NOMO-1 treated with dmso at 0.1 percent for 144 hours (cell line): ENCODE measurements at regions not wholly inside any gene's neighbourhood (a gene's known extent, or its start where the extent isn't known, plus 50 kb on each side); places are given as distances from the start of the nearest gene placed in this dataset.
"Not testable (repeated sequence)": the region's sequence is repeated elsewhere in the genome, so short reads cannot be mapped to it uniquely, and the experiment has no call there.

Experiments
- DNase-seq: peaks from one replicate; lab custom pipeline; 2025; ENCODE audit not compliant: unreplicated experiment; lab: John Stamatoyannopoulos, UW

GRCh38 chr5:135100431-135100830 is 66.4 kb upstream of the PITX1 start:
- DNase-seq: no peak

DNA sequence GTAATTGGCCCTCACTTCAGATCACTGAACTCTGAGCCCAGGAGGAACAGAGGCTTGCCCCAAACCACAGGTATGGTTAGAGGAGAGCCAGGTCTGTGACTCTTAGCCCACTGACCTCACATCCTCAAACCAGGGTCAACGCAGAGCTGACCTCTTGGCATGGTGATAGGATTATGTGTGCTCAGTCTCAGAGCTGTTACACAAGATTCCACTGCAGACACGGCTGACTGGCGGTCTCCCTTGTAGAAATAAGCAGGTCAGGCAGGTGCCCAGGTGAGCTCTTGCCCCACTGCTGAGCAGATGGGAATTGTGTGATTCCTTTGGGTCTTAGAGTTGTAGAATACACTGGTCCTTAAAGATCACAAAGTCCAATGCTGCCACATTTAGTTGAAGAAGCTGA is 66.0 kb upstream of the PITX1 start:
- DNase-seq: no peak

GRCh38 chr5:135097390-135097789 is 63.4 kb upstream of the PITX1 start:
- no peak for DNase-seq

DNA sequence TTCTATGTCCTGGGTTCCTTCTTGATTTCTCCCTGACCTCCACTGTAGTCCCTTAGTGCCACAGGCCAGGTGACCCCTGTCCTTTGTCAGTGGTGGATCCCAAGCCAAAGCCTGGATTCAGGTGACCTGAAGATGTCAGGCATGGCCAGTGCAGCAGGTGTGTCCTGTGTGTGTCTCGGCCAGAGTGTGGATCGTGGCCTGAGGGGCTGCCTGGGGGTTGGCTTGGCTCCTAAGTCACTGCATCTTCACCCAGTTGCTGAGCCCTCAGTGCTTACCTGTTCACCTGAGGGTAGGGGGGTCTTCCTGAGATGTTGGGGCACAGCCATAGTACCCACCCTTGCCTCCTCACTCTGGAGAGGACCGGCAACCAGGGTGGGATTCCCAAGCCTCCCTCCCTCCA is 61.8 kb upstream of the PITX1 start:
- no peak for DNase-seq

GRCh38 chr5:135095052-135095715 is 61.2 kb upstream of the PITX1 start:
- DNase-seq: no peak

DNA sequence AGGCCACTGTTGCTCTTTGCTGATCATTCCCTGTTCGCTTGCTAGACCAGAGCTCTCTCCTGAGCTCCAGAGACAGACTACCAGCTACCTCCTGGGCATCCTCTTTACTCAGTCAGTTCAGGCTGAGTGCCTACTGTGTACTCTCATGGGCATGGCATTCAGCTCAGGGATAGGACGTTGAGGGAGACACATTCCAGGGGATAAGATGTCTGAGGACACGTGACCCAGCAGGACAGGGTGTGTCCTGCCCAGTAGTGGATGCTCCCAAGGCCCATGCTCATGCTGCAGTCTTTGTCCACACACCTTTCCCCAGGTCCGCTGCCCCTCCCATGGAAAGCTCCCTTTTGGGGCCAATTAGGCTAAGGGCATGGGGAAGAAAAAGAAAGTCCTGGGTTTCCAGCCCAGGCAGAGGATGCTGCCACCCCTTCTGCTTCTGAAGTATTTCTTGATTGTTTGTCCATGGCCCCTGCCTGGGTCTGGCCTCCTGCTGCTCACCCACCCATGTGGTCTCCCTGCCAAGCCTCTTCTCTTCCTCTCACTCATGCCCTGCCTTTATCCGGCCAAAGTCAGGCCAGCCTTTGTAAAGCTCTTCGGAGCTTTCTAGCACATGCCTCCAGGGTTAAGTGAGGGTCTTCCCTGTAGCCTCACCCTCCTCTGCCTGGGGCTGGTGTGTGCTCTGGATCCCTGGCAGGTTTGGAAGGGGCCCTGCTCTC is 60.5 kb upstream of the PITX1 start:
- no peak for DNase-seq

GRCh38 chr5:135093483-135093882 is 59.5 kb upstream of the PITX1 start:
- DNase-seq: not testable (repeated sequence)

DNA sequence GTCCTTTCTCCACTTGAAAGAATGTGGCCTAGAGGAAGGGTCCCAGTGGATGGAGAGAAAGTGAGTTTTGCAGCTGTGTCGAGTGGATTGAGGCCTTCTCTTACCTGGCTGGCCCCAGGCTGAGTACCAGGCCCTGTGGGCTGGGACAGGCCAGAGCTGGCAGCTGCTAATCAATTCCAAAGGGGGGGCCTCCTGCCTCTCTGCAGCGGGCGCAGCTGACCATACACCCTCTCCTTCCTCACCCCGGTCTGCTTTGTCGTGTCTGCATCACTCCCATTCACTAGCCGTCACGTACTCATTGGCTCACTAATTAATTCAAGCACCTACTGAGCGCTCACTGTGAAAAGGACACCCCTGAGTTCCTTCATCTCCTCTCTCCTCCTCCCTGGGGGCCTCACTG is 58.4 kb upstream of the PITX1 start:
- DNase-seq: no peak

DNA sequence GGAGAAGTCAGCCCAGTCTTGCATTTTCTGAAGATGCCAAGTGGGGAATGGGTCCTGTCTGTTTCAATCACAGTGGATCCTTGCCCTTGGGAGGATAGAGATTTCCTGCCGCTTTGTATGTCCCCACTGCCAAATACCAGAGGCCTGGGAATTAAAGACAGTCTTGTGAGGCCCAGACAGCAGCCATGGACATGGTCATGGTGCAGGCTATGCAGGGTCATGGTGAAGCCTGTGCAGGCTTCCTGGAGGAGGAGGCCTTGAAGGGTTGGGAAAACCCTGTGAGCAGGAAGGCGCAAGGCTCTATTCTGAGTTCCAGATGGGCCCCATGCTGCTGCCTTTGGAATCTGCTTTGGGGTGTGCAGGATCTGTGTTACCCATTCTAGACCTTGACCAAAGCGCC is 57.3 kb upstream of the PITX1 start:
- DNase-seq: no peak

GRCh38 chr5:135089912-135090311 is 55.9 kb upstream of the PITX1 start:
- no peak for DNase-seq

GRCh38 chr5:135088911-135089310 is 54.9 kb upstream of the PITX1 start:
- no peak for DNase-seq

GRCh38 chr5:135087950-135088349 is 53.9 kb upstream of the PITX1 start:
- DNase-seq: no peak

DNA sequence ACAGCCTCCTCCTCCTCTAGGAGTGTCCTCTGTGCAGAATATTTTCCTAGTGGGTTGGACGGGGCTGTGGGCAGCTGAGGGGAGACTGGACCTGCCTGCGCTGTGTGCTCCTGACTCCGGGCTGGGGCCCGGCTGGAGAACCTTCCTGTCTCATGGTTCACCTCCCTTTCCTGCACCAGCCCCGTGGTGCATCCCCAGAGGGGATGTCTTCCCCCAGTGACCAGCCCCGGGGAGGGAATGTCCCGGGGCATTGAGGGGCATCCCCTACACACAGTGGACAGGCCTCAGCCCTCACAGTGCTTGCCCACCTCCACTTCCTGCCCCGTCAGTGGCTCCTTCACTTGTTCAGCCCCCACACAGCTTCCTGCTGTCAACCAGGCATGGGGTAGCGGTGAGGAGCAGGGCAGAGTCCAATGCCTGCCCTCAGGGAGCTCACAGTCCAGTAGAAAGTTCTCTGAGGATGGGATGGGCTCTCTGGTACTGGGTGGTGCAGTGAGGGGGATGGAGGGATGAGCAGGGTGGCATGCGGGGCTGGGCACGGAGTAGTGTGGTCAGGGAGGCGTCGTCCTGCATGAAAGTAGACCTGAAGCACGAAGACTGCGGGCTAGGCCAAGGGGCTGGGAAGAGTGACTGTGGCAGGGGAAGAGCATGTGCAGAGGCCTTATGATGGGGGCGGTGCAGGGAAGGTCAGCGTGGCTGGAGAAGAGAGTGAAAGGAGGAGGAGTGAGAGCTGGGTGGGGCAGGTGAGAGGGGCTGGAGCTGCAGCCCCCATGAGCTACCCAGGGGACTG is 52.1 kb upstream of the PITX1 start:
- no peak for DNase-seq

DNA sequence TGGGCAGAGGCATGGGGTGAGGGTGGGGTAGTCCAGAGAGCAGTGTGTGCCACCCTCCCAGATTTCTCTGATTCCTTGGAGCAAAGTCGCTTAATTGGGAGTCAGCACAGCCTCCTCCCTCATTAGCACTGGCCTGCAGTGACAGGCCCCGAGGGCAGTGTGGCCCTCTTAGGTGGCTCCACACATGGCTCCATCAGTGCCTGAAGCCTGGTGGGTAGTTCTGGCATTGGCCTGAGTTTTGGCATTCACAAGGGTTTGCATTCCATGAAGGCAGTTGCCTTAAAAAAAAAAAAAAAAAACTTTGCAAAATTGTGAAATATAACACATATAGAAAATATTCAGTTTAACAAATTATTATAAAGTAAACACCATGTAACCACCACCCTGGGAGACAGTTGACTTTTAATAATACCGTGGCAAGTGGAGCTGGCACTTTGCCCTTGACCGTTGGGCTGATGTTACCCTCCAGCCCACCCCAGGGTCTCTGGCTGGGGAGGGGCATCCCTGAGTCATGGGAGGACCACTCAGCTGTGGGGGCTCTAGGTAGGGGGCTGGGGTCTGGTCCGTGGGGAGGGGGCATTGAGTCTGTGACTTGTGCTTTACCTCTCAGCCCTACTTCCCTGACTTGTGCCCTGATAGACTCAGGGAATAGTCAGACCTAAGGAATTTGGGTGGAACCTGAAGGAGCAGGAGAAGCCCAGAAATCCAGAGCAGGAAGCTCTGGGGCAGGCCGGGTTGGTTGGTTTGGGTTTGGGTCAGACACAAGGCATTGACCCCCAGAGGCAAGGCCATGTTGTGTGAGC is 51.3 kb upstream of the PITX1 start:
- DNase-seq: no peak
